Muscle layer of duodenum (tissue), 2 donors: ENCODE measurements at regions not wholly inside any gene's neighbourhood (a gene's known extent, or its start where the extent isn't known, plus 50 kb on each side); places are given as distances from the start of the nearest gene placed in this dataset.
"Not testable (repeated sequence)": the region's sequence is repeated elsewhere in the genome, so short reads cannot be mapped to it uniquely, and the experiment has no call there.

Experiments
- H3K27ac ChIP-seq: one replicate; pipeline ENCODE4 v1.7.0; 2013; ENCODE audit warnings: mild to moderate bottlenecking, low read length
- H3K27me3 ChIP-seq: one replicate; pipeline ENCODE4 v1.7.0; 2013; ENCODE audit warnings: low read depth, mild to moderate bottlenecking, control low read depth, low read length
- H3K36me3 ChIP-seq, 2 donors: one replicate each; pipeline ENCODE4 v1.7.0; 2013; ENCODE audit warnings: low read length in 2 of 2, control low read depth in 1 of 2, mild to moderate bottlenecking in 1 of 2; ENCODE audit not compliant: insufficient read depth in 2 of 2, control insufficient read depth in 1 of 2
- H3K4me1 ChIP-seq, 2 donors: one replicate each; pipeline ENCODE4 v1.7.0; 2013; ENCODE audit warnings: low read length in 2 of 2, mild to moderate bottlenecking in 2 of 2, control low read depth in 1 of 2, moderate library complexity in 1 of 2; ENCODE audit not compliant: insufficient read depth in 2 of 2, control insufficient read depth in 1 of 2
- H3K4me3 ChIP-seq, 2 donors: one replicate each; pipeline ENCODE4 v1.7.0; 2013; ENCODE audit warnings: low read length in 2 of 2, low read depth in 1 of 2, mild to moderate bottlenecking in 1 of 2
- H3K9me3 ChIP-seq, 2 donors: one replicate each; pipeline ENCODE4 v1.7.0; 2013; ENCODE audit warnings: low read length in 2 of 2, control low read depth in 1 of 2, mild to moderate bottlenecking in 1 of 2; ENCODE audit not compliant: control insufficient read depth in 1 of 2
- donor health status: healthy.

- H3K27ac ChIP-seq, result no peak overlapping the region
- no peaks in the 10 kb centered on the region for H3K27me3 ChIP-seq
- H3K36me3 ChIP-seq, result no peaks in the 10 kb centered on the region
- no peak overlapping the region for H3K4me3 ChIP-seq
- no peaks in the 10 kb centered on the region for H3K4me1 ChIP-seq
- H3K9me3 ChIP-seq, result no peaks in the 10 kb centered on the region
Observed at GRCh38 chr13:90246005-90246404, 1101.5 kb upstream of the MIR17HG start.

GRCh38 chr13:90246687-90247345 is 1100.7 kb upstream of the MIR17HG start:
- no peak overlapping the region for H3K27ac ChIP-seq
- H3K4me3 ChIP-seq, result no peak overlapping the region
- no peaks in the 10 kb centered on the region for H3K9me3 ChIP-seq
- no peaks in the 10 kb centered on the region for H3K4me1 ChIP-seq
- H3K27me3 ChIP-seq, result no peaks in the 10 kb centered on the region
- H3K36me3 ChIP-seq, result no peaks in the 10 kb centered on the region

- H3K36me3 ChIP-seq, result no peaks in the 10 kb centered on the region
- H3K4me3 ChIP-seq, result no peak overlapping the region
- H3K4me1 ChIP-seq, result no peaks in the 10 kb centered on the region
- H3K27ac ChIP-seq, result no peak overlapping the region
- H3K9me3 ChIP-seq, result peaks cover 0 to 5% of the 10 kb centered on the region in 2 donors
- no peaks in the 10 kb centered on the region for H3K27me3 ChIP-seq
Observed at GRCh38 chr13:90253806-90254205, 1093.7 kb upstream of the MIR17HG start.

GRCh38 chr13:90254437-90254836 is 1093.0 kb upstream of the MIR17HG start:
- peaks cover 0 to 5% of the 10 kb centered on the region in 2 donors for H3K9me3 ChIP-seq
- no peaks in the 10 kb centered on the region for H3K4me1 ChIP-seq
- H3K27ac ChIP-seq, result no peak overlapping the region
- no peak overlapping the region for H3K4me3 ChIP-seq
- no peaks in the 10 kb centered on the region for H3K27me3 ChIP-seq
- H3K36me3 ChIP-seq, result no peaks in the 10 kb centered on the region

GRCh38 chr13:90256746-90257145 is 1090.7 kb upstream of the MIR17HG start:
- H3K4me1 ChIP-seq, result no peaks in the 10 kb centered on the region
- no peak overlapping the region for H3K4me3 ChIP-seq
- no peak overlapping the region for H3K27ac ChIP-seq
- H3K9me3 ChIP-seq, result peaks cover 0 to 5% of the 10 kb centered on the region in 2 donors
- H3K36me3 ChIP-seq, result no peaks in the 10 kb centered on the region
- no peaks in the 10 kb centered on the region for H3K27me3 ChIP-seq

- no peaks in the 10 kb centered on the region for H3K36me3 ChIP-seq
- H3K9me3 ChIP-seq, result no peaks in the 10 kb centered on the region
Observed at GRCh38 chr13:90258129-90258528, 1089.4 kb upstream of the MIR17HG start.

GRCh38 chr13:90261343-90261742 is 1086.1 kb upstream of the MIR17HG start:
- Histone ChIP-seq H3K27ac (no peak overlapping the region), H3K9me3 (no peaks in the 10 kb centered on the region), H3K27me3 (no peaks in the 10 kb centered on the region)

More at GRCh38 chr13:90258129-90258528, 1089.4 kb upstream of the MIR17HG start:
- no peaks in the 10 kb centered on the region for H3K27me3 ChIP-seq
- no peak overlapping the region for H3K27ac ChIP-seq
- no peak overlapping the region for H3K4me3 ChIP-seq
- no peaks in the 10 kb centered on the region for H3K4me1 ChIP-seq

GRCh38 chr13:90270226-90270625 is 1077.3 kb upstream of the MIR17HG start:
- Histone ChIP-seq H3K27me3 (no peaks in the 10 kb centered on the region), H3K27ac (no peak overlapping the region), H3K9me3 (no peaks in the 10 kb centered on the region), H3K36me3 (no peaks in the 10 kb centered on the region), H3K4me3 (no peak overlapping the region), H3K4me1 (no peaks in the 10 kb centered on the region)

More at GRCh38 chr13:90261343-90261742, 1086.1 kb upstream of the MIR17HG start:
- no peak overlapping the region for H3K4me3 ChIP-seq
- H3K36me3 ChIP-seq, result no peaks in the 10 kb centered on the region
- H3K4me1 ChIP-seq, result no peaks in the 10 kb centered on the region

GRCh38 chr13:90272356-90272755 is 1075.1 kb upstream of the MIR17HG start:
- Histone ChIP-seq H3K9me3 (no peaks in the 10 kb centered on the region), H3K4me1 (no peaks in the 10 kb centered on the region), H3K36me3 (no peaks in the 10 kb centered on the region)

GRCh38 chr13:90276216-90276615 is 1071.3 kb upstream of the MIR17HG start:
- H3K27me3 ChIP-seq, result no peaks in the 10 kb centered on the region
- H3K27ac ChIP-seq, result no peak overlapping the region
- H3K4me1 ChIP-seq, result no peaks in the 10 kb centered on the region
- H3K4me3 ChIP-seq, result no peak overlapping the region
- H3K36me3 ChIP-seq, result no peaks in the 10 kb centered on the region
- H3K9me3 ChIP-seq, result no peaks in the 10 kb centered on the region

More at GRCh38 chr13:90272356-90272755, 1075.1 kb upstream of the MIR17HG start:
- no peak overlapping the region for H3K4me3 ChIP-seq
- no peaks in the 10 kb centered on the region for H3K27me3 ChIP-seq
- H3K27ac ChIP-seq, result no peak overlapping the region

- H3K4me3 ChIP-seq, H3K27ac ChIP-seq, H3K36me3 ChIP-seq, H3K9me3 ChIP-seq, H3K27me3 ChIP-seq, H3K4me1 ChIP-seq: not testable (repeated sequence)
Observed at GRCh38 chr13:90278231-90278630, 1069.3 kb upstream of the MIR17HG start.

- Histone ChIP-seq H3K9me3 (no peaks in the 10 kb centered on the region), H3K4me1 (no peaks in the 10 kb centered on the region), H3K4me3 (no peak overlapping the region), H3K27ac (no peak overlapping the region), H3K27me3 (no peaks in the 10 kb centered on the region), H3K36me3 (no peaks in the 10 kb centered on the region)
Observed at GRCh38 chr13:90281709-90282108, 1065.8 kb upstream of the MIR17HG start.
